ENCODE measurements at regions not wholly inside any gene's neighbourhood (a gene's known extent, or its start where the extent isn't known, plus 50 kb on each side); places are given as distances from the start of the nearest gene placed in this dataset.

GRCh38 chrX:125422986-125423385 is 103.3 kb downstream of the TEX13C start:
- intact Hi-C loops (cut with micrococcal nuclease; ENCODE audit: unreplicated experiment) (no loop called here), in situ Hi-C loops (cut with HindIII; ENCODE audit: extremely low pct_ligation_motif_present, low pct_unique_long_range_greater_than_20kb) (no loop called here)
- H3K27me3 ChIP-seq (ENCODE audit: control insufficient read depth in 1 of 2, insufficient read depth in 2 of 2, low read length in 2 of 2) = no peaks in the 10 kb centered on the region
- ChIA-PET POLR2A (no interaction called here), CTCF (ENCODE audit: low intra/inter-chr PET ratio, low total read pairs) (no interaction called here)
- DNase-seq (ENCODE audit: low spot score) (no peak), ATAC-seq (no peak), FAIRE-seq (no peak)
- H3K4me3 ChIP-seq (replicated peaks in 1 of 3; ENCODE audit: insufficient read depth in 1 of 3, low read depth in 2 of 3, low read length in 3 of 3) = no peak overlapping the region
- H3K36me3 ChIP-seq (replicated peaks in 1 of 2; ENCODE audit: control insufficient read depth in 1 of 2, insufficient read depth in 2 of 2, low read length in 2 of 2) = no peaks in the 10 kb centered on the region
- H3K4me1 ChIP-seq (ENCODE audit: insufficient read depth, low read length) = no peaks in the 10 kb centered on the region
- WGBS (ENCODE audit: low lambda C conversion rate) = 6% methylated on average over 3 of the region's 3 CpGs
- TF ChIP-seq ZNF460 (CRISPR knock-in tag; IDR thresholded peaks at IDR 0.05; ENCODE audit: borderline replicate concordance) (no peak), MAFK (conservative IDR thresholded peaks at IDR 0.05 in 1 of 2, IDR thresholded peaks at IDR 0.05 in 1 of 2; ENCODE audit: low read length in 2 of 2) (peak; percentile 13 to 36; a peak in 1 of 4 replicates)
- no peak overlapping the region for H2AFZ ChIP-seq (ENCODE audit: low read length)
- H3K27ac ChIP-seq (ENCODE audit: extremely low read length, insufficient read depth, low read length) = no peak overlapping the region
- no peaks in the 10 kb centered on the region for H3K79me2 ChIP-seq (ENCODE audit: insufficient read depth, low read length)
- H3K4me2 ChIP-seq (ENCODE audit: low read depth, low read length) = no peak overlapping the region
- no peaks in the 10 kb centered on the region for H4K20me1 ChIP-seq (ENCODE audit: insufficient read depth, low read length)
- no peak overlapping the region for H3K9ac ChIP-seq (ENCODE audit: insufficient read depth, low read depth, low read length)
- no TSS peak for BruUV-seq (replicated peaks)
- H3K9me3 ChIP-seq (ENCODE audit: low read length) = no peaks in the 10 kb centered on the region

DNA sequence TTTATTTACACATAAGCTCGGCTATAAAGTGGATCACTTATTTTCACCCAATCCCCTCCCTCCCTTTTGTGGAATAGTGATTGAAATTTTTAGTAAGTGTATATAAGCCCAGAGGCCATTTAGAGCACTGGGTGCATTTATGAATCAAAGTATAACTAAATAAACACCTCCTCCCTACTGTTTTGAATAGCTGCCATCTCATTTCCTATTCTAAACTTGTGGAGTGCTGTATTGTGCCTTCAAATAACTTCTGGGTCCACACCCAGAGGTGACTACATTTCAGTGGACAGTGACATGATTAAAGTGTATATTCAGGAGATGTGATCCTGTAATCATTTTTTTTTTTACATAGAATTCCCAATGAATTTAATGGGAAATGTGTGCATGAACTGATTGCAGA is 104.9 kb downstream of the TEX13C start:
- H3K9ac ChIP-seq (ENCODE audit: insufficient read depth, low read depth, low read length) = no peak overlapping the region
- H3K27ac ChIP-seq (ENCODE audit: extremely low read length, insufficient read depth, low read length) = no peak overlapping the region
- intact Hi-C loops (cut with micrococcal nuclease; ENCODE audit: unreplicated experiment) = no loop called here
- no peaks in the 10 kb centered on the region for H4K20me1 ChIP-seq (ENCODE audit: insufficient read depth, low read length)
- no peak for DNase-seq (ENCODE audit: low spot score)
- POLR2A ChIA-PET = no interaction called here
- no peak overlapping the region for H3K4me3 ChIP-seq (replicated peaks in 1 of 3; ENCODE audit: insufficient read depth in 1 of 3, low read depth in 2 of 3, low read length in 3 of 3)
- no peak for ATAC-seq
- CTCF ChIA-PET (ENCODE audit: low intra/inter-chr PET ratio, low total read pairs) = no interaction called here
- no peak overlapping the region for H3K4me2 ChIP-seq (ENCODE audit: low read depth, low read length)
- in situ Hi-C loops (cut with HindIII; ENCODE audit: extremely low pct_ligation_motif_present, low pct_unique_long_range_greater_than_20kb) = no loop called here
- WGBS (ENCODE audit: low lambda C conversion rate) = 0% methylated on average over 1 of the region's 1 CpG
- H3K9me3 ChIP-seq (ENCODE audit: low read length) = no peaks in the 10 kb centered on the region
- no peaks in the 10 kb centered on the region for H3K36me3 ChIP-seq (replicated peaks in 1 of 2; ENCODE audit: control insufficient read depth in 1 of 2, insufficient read depth in 2 of 2, low read length in 2 of 2)
- H3K79me2 ChIP-seq (ENCODE audit: insufficient read depth, low read length) = no peaks in the 10 kb centered on the region
- no peak for FAIRE-seq
- no peak overlapping the region for H2AFZ ChIP-seq (ENCODE audit: low read length)
- H3K27me3 ChIP-seq (ENCODE audit: control insufficient read depth in 1 of 2, insufficient read depth in 2 of 2, low read length in 2 of 2) = no peaks in the 10 kb centered on the region
- no peaks in the 10 kb centered on the region for H3K4me1 ChIP-seq (ENCODE audit: insufficient read depth, low read length)
- no TSS peak for BruUV-seq (replicated peaks)
- TF ChIP-seq ISX (CRISPR knock-in tag; conservative IDR thresholded peaks at IDR 0.05) = no peak
- TF ChIP-seq MXI1 (IDR thresholded peaks at IDR 0.05; ENCODE audit: borderline replicate concordance, low read depth, low read length) = no peak
- TF ChIP-seq, protein P1, sequence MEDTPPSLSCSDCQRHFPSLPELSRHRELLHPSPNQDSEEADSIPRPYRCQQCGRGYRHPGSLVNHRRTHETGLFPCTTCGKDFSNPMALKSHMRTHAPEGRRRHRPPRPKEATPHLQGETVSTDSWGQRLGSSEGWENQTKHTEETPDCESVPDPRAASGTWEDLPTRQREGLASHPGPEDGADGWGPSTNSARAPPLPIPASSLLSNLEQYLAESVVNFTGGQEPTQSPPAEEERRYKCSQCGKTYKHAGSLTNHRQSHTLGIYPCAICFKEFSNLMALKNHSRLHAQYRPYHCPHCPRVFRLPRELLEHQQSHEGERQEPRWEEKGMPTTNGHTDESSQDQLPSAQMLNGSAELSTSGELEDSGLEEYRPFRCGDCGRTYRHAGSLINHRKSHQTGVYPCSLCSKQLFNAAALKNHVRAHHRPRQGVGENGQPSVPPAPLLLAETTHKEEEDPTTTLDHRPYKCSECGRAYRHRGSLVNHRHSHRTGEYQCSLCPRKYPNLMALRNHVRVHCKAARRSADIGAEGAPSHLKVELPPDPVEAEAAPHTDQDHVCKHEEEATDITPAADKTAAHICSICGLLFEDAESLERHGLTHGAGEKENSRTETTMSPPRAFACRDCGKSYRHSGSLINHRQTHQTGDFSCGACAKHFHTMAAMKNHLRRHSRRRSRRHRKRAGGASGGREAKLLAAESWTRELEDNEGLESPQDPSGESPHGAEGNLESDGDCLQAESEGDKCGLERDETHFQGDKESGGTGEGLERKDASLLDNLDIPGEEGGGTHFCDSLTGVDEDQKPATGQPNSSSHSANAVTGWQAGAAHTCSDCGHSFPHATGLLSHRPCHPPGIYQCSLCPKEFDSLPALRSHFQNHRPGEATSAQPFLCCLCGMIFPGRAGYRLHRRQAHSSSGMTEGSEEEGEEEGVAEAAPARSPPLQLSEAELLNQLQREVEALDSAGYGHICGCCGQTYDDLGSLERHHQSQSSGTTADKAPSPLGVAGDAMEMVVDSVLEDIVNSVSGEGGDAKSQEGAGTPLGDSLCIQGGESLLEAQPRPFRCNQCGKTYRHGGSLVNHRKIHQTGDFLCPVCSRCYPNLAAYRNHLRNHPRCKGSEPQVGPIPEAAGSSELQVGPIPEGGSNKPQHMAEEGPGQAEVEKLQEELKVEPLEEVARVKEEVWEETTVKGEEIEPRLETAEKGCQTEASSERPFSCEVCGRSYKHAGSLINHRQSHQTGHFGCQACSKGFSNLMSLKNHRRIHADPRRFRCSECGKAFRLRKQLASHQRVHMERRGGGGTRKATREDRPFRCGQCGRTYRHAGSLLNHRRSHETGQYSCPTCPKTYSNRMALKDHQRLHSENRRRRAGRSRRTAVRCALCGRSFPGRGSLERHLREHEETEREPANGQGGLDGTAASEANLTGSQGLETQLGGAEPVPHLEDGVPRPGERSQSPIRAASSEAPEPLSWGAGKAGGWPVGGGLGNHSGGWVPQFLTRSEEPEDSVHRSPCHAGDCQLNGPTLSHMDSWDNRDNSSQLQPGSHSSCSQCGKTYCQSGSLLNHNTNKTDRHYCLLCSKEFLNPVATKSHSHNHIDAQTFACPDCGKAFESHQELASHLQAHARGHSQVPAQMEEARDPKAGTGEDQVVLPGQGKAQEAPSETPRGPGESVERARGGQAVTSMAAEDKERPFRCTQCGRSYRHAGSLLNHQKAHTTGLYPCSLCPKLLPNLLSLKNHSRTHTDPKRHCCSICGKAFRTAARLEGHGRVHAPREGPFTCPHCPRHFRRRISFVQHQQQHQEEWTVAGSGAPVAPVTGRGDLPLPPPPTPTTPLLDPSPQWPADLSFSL (CRISPR knock-in tag; IDR thresholded peaks at IDR 0.05) = no peak
- no peak for TF ChIP-seq ZFP37 (CRISPR knock-in tag; IDR thresholded peaks at IDR 0.05; ENCODE audit: borderline replicate concordance)
- TF ChIP-seq, protein P2, sequence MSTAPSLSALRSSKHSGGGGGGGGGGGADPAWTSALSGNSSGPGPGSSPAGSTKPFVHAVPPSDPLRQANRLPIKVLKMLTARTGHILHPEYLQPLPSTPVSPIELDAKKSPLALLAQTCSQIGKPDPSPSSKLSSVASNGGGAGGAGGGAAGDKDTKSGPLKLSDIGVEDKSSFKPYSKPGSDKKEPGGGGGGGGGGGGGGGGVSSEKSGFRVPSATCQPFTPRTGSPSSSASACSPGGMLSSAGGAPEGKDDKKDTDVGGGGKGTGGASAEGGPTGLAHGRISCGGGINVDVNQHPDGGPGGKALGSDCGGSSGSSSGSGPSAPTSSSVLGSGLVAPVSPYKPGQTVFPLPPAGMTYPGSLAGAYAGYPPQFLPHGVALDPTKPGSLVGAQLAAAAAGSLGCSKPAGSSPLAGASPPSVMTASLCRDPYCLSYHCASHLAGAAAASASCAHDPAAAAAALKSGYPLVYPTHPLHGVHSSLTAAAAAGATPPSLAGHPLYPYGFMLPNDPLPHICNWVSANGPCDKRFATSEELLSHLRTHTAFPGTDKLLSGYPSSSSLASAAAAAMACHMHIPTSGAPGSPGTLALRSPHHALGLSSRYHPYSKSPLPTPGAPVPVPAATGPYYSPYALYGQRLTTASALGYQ (CRISPR knock-in tag; IDR thresholded peaks at IDR 0.05) = no peak
- no peak for TF ChIP-seq GZF1 (CRISPR knock-in tag; IDR thresholded peaks at IDR 0.05)
